Transverse colon (tissue), 4 donors: ENCODE measurements at regions not wholly inside any gene's neighbourhood (a gene's known extent, or its start where the extent isn't known, plus 50 kb on each side); places are given as distances from the start of the nearest gene placed in this dataset.

Experiments
- DNase-seq: peaks from one replicate; pipeline ENCODE4 v3.0.0-alpha.2; 2019
- H3K27ac ChIP-seq, 4 donors: fragments of 200-600 bp; sonication (generic); 2 replicates each; pipeline ENCODE4 v1.5.1; 2016 to 2018; ENCODE audit warnings: inconsistent platforms in 4 of 4
- H3K27me3 ChIP-seq: fragments of 200-600 bp; sonication (generic); 2 replicates; pipeline ENCODE4 v1.5.1; 2017; ENCODE audit warnings: inconsistent platforms
- H3K36me3 ChIP-seq, 4 donors: fragments of 200-600 bp; sonication (generic); 2 replicates each; pipeline ENCODE4 v1.5.1; 2017 to 2019; ENCODE audit warnings: inconsistent platforms in 4 of 4
- H3K4me1 ChIP-seq, 4 donors: fragments of 200-600 bp; sonication (generic); 2 replicates each; pipeline ENCODE4 v1.5.1; 2017 to 2020; ENCODE audit warnings: inconsistent platforms in 4 of 4
- H3K4me3 ChIP-seq, 4 donors: fragments of 200-600 bp; sonication (generic); 1 replicate in 1 of 4; 2 replicates in 3 of 4; pipeline versions ENCODE4 v1.5.1 to v1.6.1; 2017 to 2019; ENCODE audit warnings: inconsistent platforms in 4 of 4
- H3K9me3 ChIP-seq, 2 donors: fragments of 200-600 bp; sonication (generic); 2 replicates each; pipeline ENCODE4 v1.5.1; 2017 to 2019; ENCODE audit warnings: inconsistent platforms in 2 of 2
- EP300 ChIP-seq: sonication (generic); formaldehyde crosslinking; IDR thresholded peaks from one replicate; pipeline ENCODE4 v1.6.1; 2017; ENCODE audit warnings: antibody characterized with exemption, low read depth
- POLR2A ChIP-seq: fragments of 450-650 bp; IDR thresholded peaks from one replicate; pipeline ENCODE4 v1.6.1; 2016; ENCODE audit warnings: antibody characterized with exemption, mild to moderate bottlenecking, moderate library complexity
- POLR2AphosphoS5 ChIP-seq, 3 donors: sonication (generic); formaldehyde crosslinking; IDR thresholded peaks; one replicate each; pipeline ENCODE4 v1.6.1; 2016; ENCODE audit warnings: antibody characterized with exemption in 3 of 3
- WGBS, 2 donors: methylation state at CpG; one replicate each; pipeline ENCODE4 v1.1.5; 2018; ENCODE audit warnings: low coverage in 1 of 2; 5-methylcytosine and 5-hydroxymethylcytosine counted together
- in situ Hi-C, 4 donors: fragments of 200-750 bp; cut with MboI; loops; one replicate each; pipeline versions ENCODE4 v1.15.0 to v1.15.1; 2017; ENCODE audit warnings: low sequenced_read_pairs in 3 of 4, low pct_ligation_motif_present in 1 of 4, low pct_unique_long_range_greater_than_20kb in 1 of 4
- intact Hi-C: fragments of 100-400 bp; cut with DNase I; formaldehyde crosslinking; loops from one replicate; pipeline ENCODE4 v1.15.1; 2023; ENCODE audit warnings: low total_unique reads
- TF ChIP-seq, protein P1 (sequence below), 5 experiments: fragments of 200-600 bp in 3 of 5; fragments of 450-650 bp in 2 of 5; sonication (generic) in 3 of 5; IDR thresholded peaks; 1 replicate in 2 of 5; 2 replicates in 3 of 5; pipeline ENCODE4 v1.5.1; 2016 to 2017; ENCODE audit warnings: antibody characterized with exemption in 5 of 5, inconsistent platforms in 3 of 5, mild to moderate bottlenecking in 2 of 5, moderate library complexity in 1 of 5

DNA sequence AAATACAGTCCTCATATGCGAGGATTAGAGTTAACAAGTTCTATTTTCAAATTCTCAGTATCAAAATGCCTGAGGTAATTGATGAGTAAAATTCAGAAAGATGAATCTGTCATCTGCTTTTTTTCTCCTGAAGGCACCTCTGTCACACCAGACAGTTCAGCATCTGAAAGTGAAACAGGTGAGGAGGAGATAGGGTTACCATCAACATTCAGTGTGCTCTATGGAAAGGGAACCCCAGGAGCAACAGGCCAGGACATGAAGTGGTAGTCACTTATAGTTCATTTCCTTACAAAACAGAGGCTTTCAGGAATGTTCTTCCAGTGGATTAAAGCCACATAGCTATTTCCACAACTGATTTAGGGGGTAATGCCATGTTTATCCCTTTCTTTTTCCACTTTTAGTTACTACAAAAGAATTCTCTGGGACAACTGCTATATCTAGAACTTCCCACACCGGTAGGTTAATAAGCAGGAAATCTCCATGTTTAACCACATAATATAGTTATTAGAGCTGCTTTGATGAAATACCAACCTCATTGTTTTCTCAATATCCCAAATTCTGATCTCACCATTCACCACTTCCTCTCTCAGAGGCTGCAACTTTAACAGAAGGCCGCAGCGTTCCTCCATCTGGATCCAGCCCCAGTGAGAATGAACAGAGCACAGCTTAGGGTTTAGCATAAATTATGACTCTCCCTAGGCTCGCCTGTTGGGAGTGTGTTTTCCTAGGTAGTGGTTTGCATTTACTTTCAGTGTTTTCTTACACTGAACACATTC lies 177.0 kb upstream of the CNTN1 start:
- WGBS, 2 donors, result 36 to 51% methylated on average over 5 of the region's 5 CpGs
- H3K36me3 ChIP-seq, result no peaks in the 10 kb centered on the region
- no peaks in the 10 kb centered on the region for H3K9me3 ChIP-seq
- in situ Hi-C loops, result no loop called here
- no peak for DNase-seq
- intact Hi-C loops, result no loop called here
- H3K27me3 ChIP-seq, result no peaks in the 10 kb centered on the region
- TF ChIP-seq POLR2AphosphoS5 (IDR thresholded peaks at IDR 0.05), result no peak
- TF ChIP-seq EP300, result no peak
- no peak for TF ChIP-seq POLR2A
- TF ChIP-seq, protein P1, sequence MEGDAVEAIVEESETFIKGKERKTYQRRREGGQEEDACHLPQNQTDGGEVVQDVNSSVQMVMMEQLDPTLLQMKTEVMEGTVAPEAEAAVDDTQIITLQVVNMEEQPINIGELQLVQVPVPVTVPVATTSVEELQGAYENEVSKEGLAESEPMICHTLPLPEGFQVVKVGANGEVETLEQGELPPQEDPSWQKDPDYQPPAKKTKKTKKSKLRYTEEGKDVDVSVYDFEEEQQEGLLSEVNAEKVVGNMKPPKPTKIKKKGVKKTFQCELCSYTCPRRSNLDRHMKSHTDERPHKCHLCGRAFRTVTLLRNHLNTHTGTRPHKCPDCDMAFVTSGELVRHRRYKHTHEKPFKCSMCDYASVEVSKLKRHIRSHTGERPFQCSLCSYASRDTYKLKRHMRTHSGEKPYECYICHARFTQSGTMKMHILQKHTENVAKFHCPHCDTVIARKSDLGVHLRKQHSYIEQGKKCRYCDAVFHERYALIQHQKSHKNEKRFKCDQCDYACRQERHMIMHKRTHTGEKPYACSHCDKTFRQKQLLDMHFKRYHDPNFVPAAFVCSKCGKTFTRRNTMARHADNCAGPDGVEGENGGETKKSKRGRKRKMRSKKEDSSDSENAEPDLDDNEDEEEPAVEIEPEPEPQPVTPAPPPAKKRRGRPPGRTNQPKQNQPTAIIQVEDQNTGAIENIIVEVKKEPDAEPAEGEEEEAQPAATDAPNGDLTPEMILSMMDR (IDR thresholded peaks at IDR 0.05), result no peak
- no peak overlapping the region for H3K4me3 ChIP-seq
- peaks cover 0 to 4% (median 0%) of the 10 kb centered on the region in 4 donors for H3K4me1 ChIP-seq
- H3K27ac ChIP-seq, result peak overlapping the region in 1 of 4 donors; percentile 23

DNA sequence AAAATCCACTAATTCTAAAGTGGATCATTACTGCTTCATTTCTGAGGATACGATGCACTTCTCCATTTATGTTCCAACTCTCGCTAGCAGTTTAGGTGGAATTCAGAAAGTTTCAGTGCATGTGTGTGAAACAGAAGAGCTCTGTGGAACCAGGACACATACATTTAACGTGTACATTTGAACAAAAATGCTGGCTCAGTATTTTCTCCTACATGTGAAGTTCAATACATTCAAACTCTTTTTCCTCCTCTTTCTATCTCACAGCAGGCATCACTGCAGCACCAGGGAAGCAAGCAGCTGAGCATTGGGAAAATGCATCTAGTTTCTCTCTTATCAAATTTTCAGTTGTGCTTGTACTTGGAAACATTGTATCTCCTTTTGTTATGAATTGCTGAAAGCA lies 169.4 kb upstream of the CNTN1 start:
- intact Hi-C loops, result no loop called here
- WGBS, 2 donors, result 83 to 92% methylated on average over 2 to 3 of the region's 3 CpGs
- H3K27ac ChIP-seq, result no peak overlapping the region
- H3K4me1 ChIP-seq, result no peaks in the 10 kb centered on the region
- in situ Hi-C loops, result no loop called here
- no peaks in the 10 kb centered on the region for H3K36me3 ChIP-seq
- H3K9me3 ChIP-seq, result no peaks in the 10 kb centered on the region
- no peak for DNase-seq
- no peaks in the 10 kb centered on the region for H3K27me3 ChIP-seq
- no peak for TF ChIP-seq POLR2AphosphoS5 (IDR thresholded peaks at IDR 0.05)
- TF ChIP-seq, protein P1 (IDR thresholded peaks at IDR 0.05), result no peak
- no peak for TF ChIP-seq POLR2A
- TF ChIP-seq EP300, result no peak
- H3K4me3 ChIP-seq, result no peak overlapping the region

DNA sequence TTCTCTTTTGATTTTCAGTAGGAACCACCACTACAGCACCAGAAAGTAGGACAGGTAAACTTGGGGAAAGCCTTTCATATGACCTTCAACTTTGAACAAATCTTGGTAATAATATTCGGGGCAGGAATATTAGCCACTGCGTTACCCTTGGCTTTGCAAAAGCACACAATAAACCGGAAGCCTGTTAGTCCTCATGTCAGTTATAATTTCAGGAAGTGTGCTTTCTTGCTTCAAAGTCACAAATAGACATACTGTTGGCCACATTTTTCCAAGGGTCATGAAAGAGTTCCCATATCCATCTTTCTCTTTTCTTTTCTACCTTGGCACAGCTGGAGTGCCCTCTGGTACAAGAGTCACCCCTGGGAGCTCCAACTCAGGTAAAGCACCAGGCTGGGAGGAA lies 167.2 kb upstream of the CNTN1 start:
- 75% methylated on average over 3 of the region's 3 CpGs; no CpG with 5 or more reads in 1 of the 2 donors for WGBS, 2 donors
- no peak for DNase-seq
- Histone ChIP-seq H3K36me3 (no peaks in the 10 kb centered on the region), H3K4me1 (no peaks in the 10 kb centered on the region), H3K27ac (no peak overlapping the region), H3K4me3 (no peak overlapping the region), H3K9me3 (no peaks in the 10 kb centered on the region), H3K27me3 (no peaks in the 10 kb centered on the region)
- TF ChIP-seq, protein P1 (IDR thresholded peaks at IDR 0.05), result no peak
- no peak for TF ChIP-seq POLR2A
- no peak for TF ChIP-seq EP300
- TF ChIP-seq POLR2AphosphoS5 (IDR thresholded peaks at IDR 0.05), result no peak
- intact Hi-C loops (no loop called here), in situ Hi-C loops (no loop called here)

DNA sequence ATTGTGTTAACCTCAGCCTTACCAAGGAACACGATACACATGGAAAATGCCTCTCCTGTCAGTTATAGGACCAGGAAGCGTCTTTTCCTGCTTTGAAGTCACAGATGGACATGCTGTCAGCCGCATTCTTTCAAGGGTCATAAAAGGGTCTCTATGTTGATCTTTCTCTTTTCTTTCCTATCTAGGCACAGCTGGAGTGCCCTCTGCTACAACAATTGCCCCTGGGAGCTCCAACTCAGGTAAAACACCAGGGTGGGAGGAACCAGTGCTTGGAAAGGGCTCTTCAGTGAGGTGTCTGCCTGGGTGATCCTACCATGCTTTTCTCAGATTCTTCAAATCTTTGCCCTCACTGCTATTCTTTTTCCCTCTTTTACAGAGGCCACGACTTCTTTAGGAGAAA lies 157.4 kb upstream of the CNTN1 start:
- in situ Hi-C loops, result no loop called here
- Histone ChIP-seq H3K36me3 (no peaks in the 10 kb centered on the region), H3K9me3 (no peaks in the 10 kb centered on the region), H3K27ac (no peak overlapping the region), H3K4me3 (no peak overlapping the region), H3K4me1 (no peaks in the 10 kb centered on the region), H3K27me3 (no peaks in the 10 kb centered on the region)
- DNase-seq, result no peak
- TF ChIP-seq, protein P1 (IDR thresholded peaks at IDR 0.05), result no peak
- TF ChIP-seq POLR2AphosphoS5 (IDR thresholded peaks at IDR 0.05) (no peak), POLR2A (no peak), EP300 (no peak)
- intact Hi-C loops, result no loop called here
- WGBS, 2 donors, result 26 to 47% methylated on average over 4 of the region's 4 CpGs
